ENCODE measurements at regions not wholly inside any gene's neighbourhood (a gene's known extent, or its start where the extent isn't known, plus 50 kb on each side); places are given as distances from the start of the nearest gene placed in this dataset.

GRCh38 chr9:101915482-101915881 is 177.0 kb upstream of the GRIN3A start:
- no peak for DNase-seq
- Mint-ChIP-seq H3K4me3 (no peak overlapping the region), H3K36me3 (ENCODE audit: low read depth) (no peaks in the 10 kb centered on the region), H3K27me3 (ENCODE audit: low read depth) (no peaks in the 10 kb centered on the region), H3K27ac (no peak overlapping the region), H3K4me1 (ENCODE audit: low read depth) (no peaks in the 10 kb centered on the region), H3K9me3 (ENCODE audit: insufficient read depth) (no peaks in the 10 kb centered on the region)
- no peak for ATAC-seq
- POLR2A ChIA-PET, result no interaction called here
- CTCF ChIA-PET, result no interaction called here

GRCh38 chr9:101912698-101913097 is 174.3 kb upstream of the GRIN3A start:
- CTCF ChIA-PET, result no interaction called here
- POLR2A ChIA-PET, result no interaction called here
- no peak overlapping the region for H3K4me3 Mint-ChIP-seq
- DNase-seq (no peak), ATAC-seq (no peak)
- H3K27me3 Mint-ChIP-seq (ENCODE audit: low read depth), result no peaks in the 10 kb centered on the region
- no peaks in the 10 kb centered on the region for H3K9me3 Mint-ChIP-seq (ENCODE audit: insufficient read depth)
- no peak overlapping the region for H3K27ac Mint-ChIP-seq
- no peaks in the 10 kb centered on the region for H3K4me1 Mint-ChIP-seq (ENCODE audit: low read depth)
- H3K36me3 Mint-ChIP-seq (ENCODE audit: low read depth), result no peaks in the 10 kb centered on the region

GRCh38 chr9:101907466-101907865 is 169.0 kb upstream of the GRIN3A start:
- Mint-ChIP-seq H3K4me1 (ENCODE audit: low read depth) (no peaks in the 10 kb centered on the region), H3K4me3 (no peak overlapping the region), H3K27ac (no peak overlapping the region), H3K36me3 (ENCODE audit: low read depth) (no peaks in the 10 kb centered on the region), H3K9me3 (ENCODE audit: insufficient read depth) (no peaks in the 10 kb centered on the region), H3K27me3 (ENCODE audit: low read depth) (no peaks in the 10 kb centered on the region)
- POLR2A ChIA-PET, result no interaction called here
- DNase-seq, result no peak
- CTCF ChIA-PET, result no interaction called here
- ATAC-seq, result no peak

GRCh38 chr9:101904845-101905244 is 166.4 kb upstream of the GRIN3A start:
- DNase-seq (no peak), ATAC-seq (no peak)
- no peak overlapping the region for H3K4me3 Mint-ChIP-seq
- POLR2A ChIA-PET, result no interaction called here
- no peaks in the 10 kb centered on the region for H3K4me1 Mint-ChIP-seq (ENCODE audit: low read depth)
- no peaks in the 10 kb centered on the region for H3K9me3 Mint-ChIP-seq (ENCODE audit: insufficient read depth)
- H3K36me3 Mint-ChIP-seq (ENCODE audit: low read depth), result no peaks in the 10 kb centered on the region
- CTCF ChIA-PET, result no interaction called here
- no peak overlapping the region for H3K27ac Mint-ChIP-seq
- H3K27me3 Mint-ChIP-seq (ENCODE audit: low read depth), result no peaks in the 10 kb centered on the region

- Mint-ChIP-seq H3K4me3 (no peak overlapping the region), H3K27me3 (ENCODE audit: low read depth) (no peaks in the 10 kb centered on the region), H3K36me3 (ENCODE audit: low read depth) (no peaks in the 10 kb centered on the region), H3K4me1 (ENCODE audit: low read depth) (no peaks in the 10 kb centered on the region), H3K9me3 (ENCODE audit: insufficient read depth) (no peaks in the 10 kb centered on the region), H3K27ac (no peak overlapping the region)
- DNase-seq, result no peak
- ATAC-seq, result no peak
- POLR2A ChIA-PET, result no interaction called here
- CTCF ChIA-PET, result no interaction called here
Measured at GRCh38 chr9:101902051-101902450, 163.6 kb upstream of the GRIN3A start.

GRCh38 chr9:101897196-101897595 is 158.7 kb upstream of the GRIN3A start:
- ChIA-PET CTCF (no interaction called here), POLR2A (no interaction called here)
- Mint-ChIP-seq H3K9me3 (ENCODE audit: insufficient read depth) (no peaks in the 10 kb centered on the region), H3K27ac (no peak overlapping the region), H3K4me1 (ENCODE audit: low read depth) (no peaks in the 10 kb centered on the region), H3K36me3 (ENCODE audit: low read depth) (no peaks in the 10 kb centered on the region), H3K27me3 (ENCODE audit: low read depth) (no peaks in the 10 kb centered on the region), H3K4me3 (no peak overlapping the region)
- DNase-seq (no peak), ATAC-seq (no peak)

GRCh38 chr9:101893661-101894646 is 155.5 kb upstream of the GRIN3A start:
- CTCF ChIA-PET, result no interaction called here
- POLR2A ChIA-PET, result no interaction called here
- DNase-seq, result no peak
- ATAC-seq, result no peak
- H3K9me3 Mint-ChIP-seq (ENCODE audit: insufficient read depth), result no peaks in the 10 kb centered on the region
- no peaks in the 10 kb centered on the region for H3K4me1 Mint-ChIP-seq (ENCODE audit: low read depth)
- H3K36me3 Mint-ChIP-seq (ENCODE audit: low read depth), result no peaks in the 10 kb centered on the region
- H3K4me3 Mint-ChIP-seq, result no peak overlapping the region
- H3K27ac Mint-ChIP-seq, result no peak overlapping the region
- H3K27me3 Mint-ChIP-seq (ENCODE audit: low read depth), result no peaks in the 10 kb centered on the region

GRCh38 chr9:101881508-101881907 is 143.1 kb upstream of the GRIN3A start:
- H3K27me3 Mint-ChIP-seq (ENCODE audit: low read depth), result no peaks in the 10 kb centered on the region
- ChIA-PET CTCF (no interaction called here), POLR2A (no interaction called here)
- H3K4me3 Mint-ChIP-seq, result no peak overlapping the region
- no peak for ATAC-seq
- no peaks in the 10 kb centered on the region for H3K36me3 Mint-ChIP-seq (ENCODE audit: low read depth)
- no peak overlapping the region for H3K27ac Mint-ChIP-seq
- no peaks in the 10 kb centered on the region for H3K9me3 Mint-ChIP-seq (ENCODE audit: insufficient read depth)
- no peak for DNase-seq
- no peaks in the 10 kb centered on the region for H3K4me1 Mint-ChIP-seq (ENCODE audit: low read depth)

- ATAC-seq (no peak), DNase-seq (no peak)
- Mint-ChIP-seq H3K9me3 (ENCODE audit: insufficient read depth) (no peaks in the 10 kb centered on the region), H3K36me3 (ENCODE audit: low read depth) (no peaks in the 10 kb centered on the region), H3K27ac (no peak overlapping the region), H3K4me3 (no peak overlapping the region), H3K4me1 (ENCODE audit: low read depth) (no peaks in the 10 kb centered on the region), H3K27me3 (ENCODE audit: low read depth) (no peaks in the 10 kb centered on the region)
- ChIA-PET POLR2A (no interaction called here), CTCF (no interaction called here)
Measured at GRCh38 chr9:101880846-101881245, 142.4 kb upstream of the GRIN3A start.

GRCh38 chr9:101878734-101879133 is 140.3 kb upstream of the GRIN3A start:
- Mint-ChIP-seq H3K36me3 (ENCODE audit: low read depth) (no peaks in the 10 kb centered on the region), H3K9me3 (ENCODE audit: insufficient read depth) (no peaks in the 10 kb centered on the region), H3K4me3 (no peak overlapping the region), H3K4me1 (ENCODE audit: low read depth) (no peaks in the 10 kb centered on the region), H3K27ac (no peak overlapping the region), H3K27me3 (ENCODE audit: low read depth) (no peaks in the 10 kb centered on the region)
- CTCF ChIA-PET, result no interaction called here
- ATAC-seq, result no peak
- DNase-seq, result no peak
- POLR2A ChIA-PET, result no interaction called here

GRCh38 chr9:101877439-101877838 is 139.0 kb upstream of the GRIN3A start:
- no peaks in the 10 kb centered on the region for H3K27me3 Mint-ChIP-seq (ENCODE audit: low read depth)
- ChIA-PET CTCF (no interaction called here), POLR2A (no interaction called here)
- DNase-seq, result no peak
- no peak for ATAC-seq
- H3K4me1 Mint-ChIP-seq (ENCODE audit: low read depth), result no peaks in the 10 kb centered on the region
- no peaks in the 10 kb centered on the region for H3K36me3 Mint-ChIP-seq (ENCODE audit: low read depth)
- no peak overlapping the region for H3K27ac Mint-ChIP-seq
- H3K9me3 Mint-ChIP-seq (ENCODE audit: insufficient read depth), result no peaks in the 10 kb centered on the region
- H3K4me3 Mint-ChIP-seq, result no peak overlapping the region

- ChIA-PET POLR2A (no interaction called here), CTCF (no interaction called here)
- no peak overlapping the region for H3K27ac Mint-ChIP-seq
- ATAC-seq (no peak), DNase-seq (no peak)
- H3K27me3 Mint-ChIP-seq (ENCODE audit: low read depth), result no peaks in the 10 kb centered on the region
- H3K9me3 Mint-ChIP-seq (ENCODE audit: insufficient read depth), result no peaks in the 10 kb centered on the region
- no peak overlapping the region for H3K4me3 Mint-ChIP-seq
- H3K4me1 Mint-ChIP-seq (ENCODE audit: low read depth), result no peaks in the 10 kb centered on the region
- no peaks in the 10 kb centered on the region for H3K36me3 Mint-ChIP-seq (ENCODE audit: low read depth)
Measured at GRCh38 chr9:101861472-101861871, 123.0 kb upstream of the GRIN3A start.

GRCh38 chr9:101860920-101861319 is 122.5 kb upstream of the GRIN3A start:
- Mint-ChIP-seq H3K27me3 (ENCODE audit: low read depth) (no peaks in the 10 kb centered on the region), H3K4me1 (ENCODE audit: low read depth) (no peaks in the 10 kb centered on the region), H3K4me3 (no peak overlapping the region), H3K36me3 (ENCODE audit: low read depth) (no peaks in the 10 kb centered on the region), H3K27ac (no peak overlapping the region), H3K9me3 (ENCODE audit: insufficient read depth) (no peaks in the 10 kb centered on the region)
- ATAC-seq (no peak), DNase-seq (no peak)
- POLR2A ChIA-PET, result no interaction called here
- CTCF ChIA-PET, result no interaction called here

Data from activated CD8-positive, alpha-beta T cell treated with anti-CD3 and anti-CD28 coated beads, Interleukin-2, amount 10 ng/mL, durations not matched to agents 7 days and 5 days (primary cell).